Liver (tissue), 7 donors: ENCODE measurements at regions not wholly inside any gene's neighbourhood (a gene's known extent, or its start where the extent isn't known, plus 50 kb on each side); places are given as distances from the start of the nearest gene placed in this dataset.

ENCODE experiments used
- DNase-seq: peaks from one replicate; pipeline ENCODE4 v3.0.0-alpha.2; 2017; ENCODE audit warnings: low spot score
- H3K27ac ChIP-seq, 2 donors: one replicate each; pipeline ENCODE4 v1.7.0; 2013; ENCODE audit warnings: inconsistent platforms in 2 of 2, low read length in 2 of 2, control low read depth in 1 of 2, low read depth in 1 of 2, mild to moderate bottlenecking in 1 of 2
- H3K27me3 ChIP-seq, 4 donors: one replicate each; pipeline versions ENCODE4 v1.6.1 to v1.7.0; 2013; ENCODE audit warnings: low read length in 3 of 4, inconsistent platforms in 1 of 4, mild to moderate bottlenecking in 1 of 4, moderate library complexity in 1 of 4; ENCODE audit not compliant: control insufficient read depth in 4 of 4, insufficient read depth in 4 of 4
- H3K36me3 ChIP-seq, 4 donors: one replicate each; pipeline versions ENCODE4 v1.6.1 to v1.7.0; 2013; ENCODE audit warnings: low read length in 3 of 4, mild to moderate bottlenecking in 3 of 4, low read depth in 1 of 4, moderate library complexity in 1 of 4; ENCODE audit not compliant: control insufficient read depth in 4 of 4, insufficient read depth in 3 of 4
- H3K4me1 ChIP-seq, 4 donors: one replicate each; pipeline versions ENCODE4 v1.6.1 to v1.7.0; 2013; ENCODE audit warnings: low read length in 3 of 4, mild to moderate bottlenecking in 3 of 4, moderate library complexity in 1 of 4; ENCODE audit not compliant: control insufficient read depth in 4 of 4, insufficient read depth in 4 of 4
- H3K4me3 ChIP-seq, 3 donors: one replicate each; pipeline versions ENCODE4 v1.6.1 to v1.7.0; 2013; ENCODE audit warnings: low read length in 3 of 3, control low read depth in 1 of 3, low read depth in 1 of 3, mild to moderate bottlenecking in 1 of 3
- H3K9ac ChIP-seq, 2 donors: one replicate each; pipeline ENCODE4 v1.7.0; 2013; ENCODE audit warnings: low read length in 2 of 2, mild to moderate bottlenecking in 2 of 2, moderate library complexity in 2 of 2, control low read depth in 1 of 2, low read depth in 1 of 2
- H3K9me3 ChIP-seq, 4 donors: one replicate each; pipeline versions ENCODE4 v1.6.1 to v1.7.0; 2013; ENCODE audit warnings: low read length in 3 of 4; ENCODE audit not compliant: control insufficient read depth in 4 of 4
- ATF3 ChIP-seq: IDR thresholded peaks from 2 replicates; pipeline ENCODE4 v1.6.1; 2016; ENCODE audit warnings: antibody characterized with exemption
- EGR1 ChIP-seq, 2 donors: IDR thresholded peaks; 2 replicates each; pipeline ENCODE4 v1.6.1; 2016 to 2018; ENCODE audit warnings: antibody characterized with exemption in 2 of 2, low read depth in 2 of 2
- FOXA1 ChIP-seq: IDR thresholded peaks from 2 replicates; pipeline ENCODE4 v1.6.1; 2016; ENCODE audit warnings: antibody characterized with exemption
- FOXA2 ChIP-seq: IDR thresholded peaks from 2 replicates; pipeline ENCODE4 v1.6.1; 2016; ENCODE audit warnings: antibody characterized with exemption
- GABPA ChIP-seq, 2 donors: IDR thresholded peaks in 1 of 2; conservative IDR thresholded peaks in 1 of 2; 2 replicates each; pipeline ENCODE4 v1.6.1; 2016; ENCODE audit warnings: antibody characterized with exemption in 2 of 2, mild to moderate bottlenecking in 1 of 2, moderate library complexity in 1 of 2
- HNF4A ChIP-seq, 2 donors: conservative IDR thresholded peaks; 2 replicates each; pipeline ENCODE4 v1.6.1; 2016; ENCODE audit warnings: antibody characterized with exemption in 2 of 2, mild to moderate bottlenecking in 2 of 2
- HNF4G ChIP-seq: IDR thresholded peaks from 2 replicates; pipeline ENCODE4 v1.6.1; 2016; ENCODE audit warnings: antibody characterized with exemption
- JUND ChIP-seq, 2 donors: IDR thresholded peaks; 2 replicates each; pipeline ENCODE4 v1.6.1; 2016; ENCODE audit warnings: antibody characterized with exemption in 2 of 2
- NR2F2 ChIP-seq: IDR thresholded peaks from 2 replicates; pipeline ENCODE4 v1.6.1; 2016; ENCODE audit warnings: antibody characterized with exemption
- RAD21 ChIP-seq, 2 donors: IDR thresholded peaks; 2 replicates each; pipeline ENCODE4 v1.6.1; 2016; ENCODE audit warnings: antibody characterized with exemption in 2 of 2, mild to moderate bottlenecking in 2 of 2
- RXRA ChIP-seq, 2 donors: IDR thresholded peaks; 2 replicates each; pipeline ENCODE4 v1.6.1; 2017 to 2018; ENCODE audit warnings: antibody characterized with exemption in 2 of 2, mild to moderate bottlenecking in 1 of 2
- SP1 ChIP-seq: IDR thresholded peaks from 2 replicates; pipeline ENCODE4 v1.6.1; 2018; ENCODE audit warnings: antibody characterized with exemption, mild to moderate bottlenecking
- YY1 ChIP-seq: IDR thresholded peaks from 2 replicates; pipeline ENCODE4 v1.6.1; 2016; ENCODE audit warnings: antibody characterized with exemption, mild to moderate bottlenecking
- WGBS: extraction: QIAGEN DNeasy Blood & Tissue Kit; methylation state at CpG from one replicate; pipeline ENCODE4 v1.1.7; 2013; 5-methylcytosine and 5-hydroxymethylcytosine counted together
- TF ChIP-seq, protein P1 (sequence below): IDR thresholded peaks from 2 replicates; pipeline ENCODE4 v1.6.1; 2016; ENCODE audit warnings: antibody characterized with exemption, mild to moderate bottlenecking
- TF ChIP-seq, protein P2 (sequence below): IDR thresholded peaks from 2 replicates; pipeline ENCODE4 v1.6.1; 2016; ENCODE audit warnings: antibody characterized with exemption
- TF ChIP-seq, protein P3 (sequence below): IDR thresholded peaks from 2 replicates; pipeline ENCODE4 v1.6.1; 2016; ENCODE audit warnings: antibody characterized with exemption
- donor health status: healthy.
- donor health status: healthy.
- donor health status: healthy.
- donor health status: healthy.

DNA sequence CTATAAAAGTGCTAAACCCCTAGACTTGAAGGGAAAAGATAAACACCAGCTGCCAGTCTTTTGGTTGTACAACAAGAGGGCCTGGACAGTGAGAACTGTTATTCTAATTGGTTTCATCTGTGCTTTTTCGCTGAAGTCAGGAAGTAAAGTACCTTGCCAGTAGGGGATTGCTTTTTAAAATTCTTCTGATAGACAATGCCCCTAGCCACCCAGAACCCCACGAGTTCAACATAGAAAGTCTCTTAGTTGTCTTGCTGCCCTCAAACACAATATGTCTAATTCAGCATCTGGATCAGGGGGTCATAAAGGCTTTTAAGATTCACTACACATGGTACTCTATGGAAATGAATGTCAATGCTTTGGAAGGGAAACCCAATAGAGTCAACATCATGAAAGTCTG, 289.2 kb downstream of the TBX15 start:
- no peak for TF ChIP-seq JUND (IDR thresholded peaks at IDR 0.05)
- no peak for TF ChIP-seq RAD21 (IDR thresholded peaks at IDR 0.05)
- TF ChIP-seq FOXA1, result no peak
- no peak for TF ChIP-seq YY1
- no peak for TF ChIP-seq NR2F2
- TF ChIP-seq RXRA (IDR thresholded peaks at IDR 0.05), result no peak
- no peak for TF ChIP-seq HNF4G
- TF ChIP-seq HNF4A (conservative IDR thresholded peaks at IDR 0.05), result no peak
- no peak for TF ChIP-seq SP1
- no peak for TF ChIP-seq EGR1 (IDR thresholded peaks at IDR 0.05; ENCODE audit: low read depth in 2 of 2)
- no peak for TF ChIP-seq FOXA2
- TF ChIP-seq, protein P1, sequence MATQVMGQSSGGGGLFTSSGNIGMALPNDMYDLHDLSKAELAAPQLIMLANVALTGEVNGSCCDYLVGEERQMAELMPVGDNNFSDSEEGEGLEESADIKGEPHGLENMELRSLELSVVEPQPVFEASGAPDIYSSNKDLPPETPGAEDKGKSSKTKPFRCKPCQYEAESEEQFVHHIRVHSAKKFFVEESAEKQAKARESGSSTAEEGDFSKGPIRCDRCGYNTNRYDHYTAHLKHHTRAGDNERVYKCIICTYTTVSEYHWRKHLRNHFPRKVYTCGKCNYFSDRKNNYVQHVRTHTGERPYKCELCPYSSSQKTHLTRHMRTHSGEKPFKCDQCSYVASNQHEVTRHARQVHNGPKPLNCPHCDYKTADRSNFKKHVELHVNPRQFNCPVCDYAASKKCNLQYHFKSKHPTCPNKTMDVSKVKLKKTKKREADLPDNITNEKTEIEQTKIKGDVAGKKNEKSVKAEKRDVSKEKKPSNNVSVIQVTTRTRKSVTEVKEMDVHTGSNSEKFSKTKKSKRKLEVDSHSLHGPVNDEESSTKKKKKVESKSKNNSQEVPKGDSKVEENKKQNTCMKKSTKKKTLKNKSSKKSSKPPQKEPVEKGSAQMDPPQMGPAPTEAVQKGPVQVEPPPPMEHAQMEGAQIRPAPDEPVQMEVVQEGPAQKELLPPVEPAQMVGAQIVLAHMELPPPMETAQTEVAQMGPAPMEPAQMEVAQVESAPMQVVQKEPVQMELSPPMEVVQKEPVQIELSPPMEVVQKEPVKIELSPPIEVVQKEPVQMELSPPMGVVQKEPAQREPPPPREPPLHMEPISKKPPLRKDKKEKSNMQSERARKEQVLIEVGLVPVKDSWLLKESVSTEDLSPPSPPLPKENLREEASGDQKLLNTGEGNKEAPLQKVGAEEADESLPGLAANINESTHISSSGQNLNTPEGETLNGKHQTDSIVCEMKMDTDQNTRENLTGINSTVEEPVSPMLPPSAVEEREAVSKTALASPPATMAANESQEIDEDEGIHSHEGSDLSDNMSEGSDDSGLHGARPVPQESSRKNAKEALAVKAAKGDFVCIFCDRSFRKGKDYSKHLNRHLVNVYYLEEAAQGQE, result no peak
- TF ChIP-seq, protein P2, sequence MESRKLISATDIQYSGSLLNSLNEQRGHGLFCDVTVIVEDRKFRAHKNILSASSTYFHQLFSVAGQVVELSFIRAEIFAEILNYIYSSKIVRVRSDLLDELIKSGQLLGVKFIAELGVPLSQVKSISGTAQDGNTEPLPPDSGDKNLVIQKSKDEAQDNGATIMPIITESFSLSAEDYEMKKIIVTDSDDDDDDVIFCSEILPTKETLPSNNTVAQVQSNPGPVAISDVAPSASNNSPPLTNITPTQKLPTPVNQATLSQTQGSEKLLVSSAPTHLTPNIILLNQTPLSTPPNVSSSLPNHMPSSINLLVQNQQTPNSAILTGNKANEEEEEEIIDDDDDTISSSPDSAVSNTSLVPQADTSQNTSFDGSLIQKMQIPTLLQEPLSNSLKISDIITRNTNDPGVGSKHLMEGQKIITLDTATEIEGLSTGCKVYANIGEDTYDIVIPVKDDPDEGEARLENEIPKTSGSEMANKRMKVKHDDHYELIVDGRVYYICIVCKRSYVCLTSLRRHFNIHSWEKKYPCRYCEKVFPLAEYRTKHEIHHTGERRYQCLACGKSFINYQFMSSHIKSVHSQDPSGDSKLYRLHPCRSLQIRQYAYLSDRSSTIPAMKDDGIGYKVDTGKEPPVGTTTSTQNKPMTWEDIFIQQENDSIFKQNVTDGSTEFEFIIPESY, result no peak
- H3K4me1 ChIP-seq, result no peaks in the 10 kb centered on the region
- H3K36me3 ChIP-seq, result no peaks in the 10 kb centered on the region
- H3K27me3 ChIP-seq, result no peaks in the 10 kb centered on the region
- H3K27ac ChIP-seq, result no peak overlapping the region
- no peak overlapping the region for H3K4me3 ChIP-seq
- H3K9me3 ChIP-seq, result no peaks in the 10 kb centered on the region
- 49% methylated on average over 2 of the region's 2 CpGs for WGBS
- DNase-seq, result no peak
- no peak overlapping the region for H3K9ac ChIP-seq

DNA sequence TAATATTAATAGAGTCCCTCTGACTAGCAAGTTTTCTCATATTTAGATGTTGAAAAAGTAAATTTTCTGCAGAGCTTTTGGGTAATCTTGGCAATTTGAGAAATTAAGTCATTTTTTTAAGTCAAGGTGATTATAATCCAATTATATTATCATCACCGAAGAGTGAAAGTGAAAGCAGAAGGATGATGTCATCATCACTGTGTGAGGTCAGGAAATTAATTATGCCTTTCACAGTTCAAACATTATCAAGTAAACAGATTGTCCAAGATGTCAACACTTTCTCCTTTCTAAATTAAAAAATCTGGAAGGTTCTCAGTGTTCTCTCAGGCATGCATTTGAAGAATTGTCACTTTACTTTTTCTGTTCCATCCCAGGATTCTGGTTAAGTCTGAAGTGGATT, 296.0 kb downstream of the TBX15 start:
- no peaks in the 10 kb centered on the region for H3K27me3 ChIP-seq
- no peaks in the 10 kb centered on the region for H3K36me3 ChIP-seq
- TF ChIP-seq YY1 (no peak), ATF3 (no peak), GABPA (IDR thresholded peaks at IDR 0.05 in 1 of 2, conservative IDR thresholded peaks at IDR 0.05 in 1 of 2) (no peak), SP1 (no peak), RAD21 (IDR thresholded peaks at IDR 0.05) (no peak), EGR1 (IDR thresholded peaks at IDR 0.05; ENCODE audit: low read depth in 2 of 2) (no peak)
- TF ChIP-seq, protein P2, result no peak
- TF ChIP-seq, protein P3, sequence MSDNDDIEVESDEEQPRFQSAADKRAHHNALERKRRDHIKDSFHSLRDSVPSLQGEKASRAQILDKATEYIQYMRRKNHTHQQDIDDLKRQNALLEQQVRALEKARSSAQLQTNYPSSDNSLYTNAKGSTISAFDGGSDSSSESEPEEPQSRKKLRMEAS, result no peak
- TF ChIP-seq, protein P1, result no peak
- DNase-seq, result no peak
- WGBS, result 80% methylated on average over 1 of the region's 1 CpG
- no peak overlapping the region for H3K4me3 ChIP-seq
- no peaks in the 10 kb centered on the region for H3K4me1 ChIP-seq
- no peak overlapping the region for H3K27ac ChIP-seq
- H3K9me3 ChIP-seq, result no peaks in the 10 kb centered on the region
- no peak overlapping the region for H3K9ac ChIP-seq
